ENCODE measurements at regions not wholly inside any gene's neighbourhood (a gene's known extent, or its start where the extent isn't known, plus 50 kb on each side); places are given as distances from the start of the nearest gene placed in this dataset.
"Not testable (repeated sequence)": the region's sequence is repeated elsewhere in the genome, so short reads cannot be mapped to it uniquely, and the experiment has no call there.

GRCh38 chr18:43744960-43745745, 467.9 kb upstream of the SYT4 start:
- in situ Hi-C loops (cut with HindIII; ENCODE audit: low pct_unique_long_range_greater_than_20kb, low sequenced_read_pairs), result no loop called here
- DNase-seq (ENCODE audit: low read depth, low spot score), result no peak

GRCh38 chr18:43751203-43751602, 473.9 kb upstream of the SYT4 start:
- no peak for DNase-seq (ENCODE audit: low read depth, low spot score)
- in situ Hi-C loops (cut with HindIII; ENCODE audit: low pct_unique_long_range_greater_than_20kb, low sequenced_read_pairs), result no loop called here

GRCh38 chr18:43751835-43752234, 474.5 kb upstream of the SYT4 start:
- DNase-seq (ENCODE audit: low read depth, low spot score), result no peak
- in situ Hi-C loops (cut with HindIII; ENCODE audit: low pct_unique_long_range_greater_than_20kb, low sequenced_read_pairs), result no loop called here

DNA sequence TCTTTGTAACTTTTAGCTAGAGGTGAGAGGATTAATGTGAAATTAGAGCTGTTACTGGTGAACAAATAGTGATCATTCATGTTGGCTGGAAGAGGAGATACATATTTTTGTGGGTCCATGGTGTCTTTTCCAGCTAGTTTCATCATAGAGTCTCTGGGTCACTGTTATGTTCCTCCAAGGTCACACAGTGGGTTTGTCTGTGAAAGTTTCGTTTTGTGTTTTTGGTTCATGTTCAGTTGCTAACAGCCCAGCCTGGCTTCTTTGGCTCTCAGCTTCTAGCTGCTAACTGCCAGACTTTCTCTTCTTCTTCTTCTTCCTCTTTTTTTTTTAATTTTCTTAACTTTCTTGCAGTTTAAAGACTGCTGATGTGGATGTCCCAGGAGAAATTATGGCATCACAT, 480.0 kb upstream of the SYT4 start:
- DNase-seq (ENCODE audit: low read depth, low spot score), result no peak
- in situ Hi-C loops (cut with HindIII; ENCODE audit: low pct_unique_long_range_greater_than_20kb, low sequenced_read_pairs), result no loop called here

DNA sequence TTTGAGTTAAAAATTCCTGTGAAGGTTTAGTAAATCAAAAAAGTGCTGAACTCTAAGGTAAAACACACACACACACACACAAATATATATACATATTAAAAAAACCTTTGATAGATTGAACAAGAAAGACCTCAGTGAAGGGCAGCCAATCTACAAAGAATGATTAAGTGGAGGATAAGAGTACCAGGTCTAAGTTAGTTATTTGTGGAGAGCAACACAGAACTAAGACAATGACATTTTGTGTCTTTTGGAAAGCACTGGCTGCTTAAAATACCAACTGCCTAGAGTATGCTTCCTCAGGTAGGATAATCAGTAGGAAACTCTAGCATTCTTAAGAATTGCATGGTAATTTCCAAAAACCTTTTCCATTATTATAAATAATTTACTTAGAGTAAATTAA, 481.4 kb upstream of the SYT4 start:
- in situ Hi-C loops (cut with HindIII; ENCODE audit: low pct_unique_long_range_greater_than_20kb, low sequenced_read_pairs), result no loop called here
- no peak for DNase-seq (ENCODE audit: low read depth, low spot score)

DNA sequence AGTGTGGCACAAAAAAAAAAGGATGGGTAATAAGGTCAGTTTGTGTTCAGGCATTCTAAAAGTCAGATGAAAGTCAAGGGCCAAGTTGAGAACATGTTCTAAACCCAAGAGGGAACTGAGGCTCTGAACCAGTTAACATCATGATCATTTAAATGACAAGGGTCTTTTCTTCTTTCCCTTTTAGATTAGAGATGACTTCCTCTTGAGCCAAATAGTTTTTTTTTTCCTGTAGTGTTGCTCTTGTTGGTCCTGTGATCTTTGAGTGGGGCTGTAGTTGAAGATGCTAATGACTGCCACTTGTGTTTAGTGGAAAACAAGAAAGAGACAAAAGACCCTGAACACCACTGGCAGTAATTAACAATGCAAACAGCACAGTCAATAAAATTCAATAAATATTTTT, 482.7 kb upstream of the SYT4 start:
- no peak for DNase-seq (ENCODE audit: low read depth, low spot score)
- in situ Hi-C loops (cut with HindIII; ENCODE audit: low pct_unique_long_range_greater_than_20kb, low sequenced_read_pairs), result no loop called here

DNA sequence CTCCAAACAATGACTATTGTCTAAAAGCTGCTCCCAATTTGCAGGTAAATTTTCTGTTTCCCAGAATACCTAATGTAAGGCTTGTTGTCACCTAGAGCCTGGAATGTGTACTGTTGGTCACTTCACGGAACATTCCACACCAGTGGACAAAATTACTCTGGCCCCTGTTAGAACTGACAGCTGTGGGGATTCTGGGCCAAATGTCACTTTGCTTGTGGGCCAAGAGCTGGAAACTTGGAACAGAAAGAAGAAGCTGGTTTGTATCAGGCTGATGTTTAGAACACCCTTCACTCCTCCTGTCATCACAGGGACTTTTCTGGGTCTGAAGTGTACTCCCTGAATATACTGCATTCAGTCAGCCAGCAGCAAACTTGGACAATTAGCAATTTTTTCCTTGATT, 495.6 kb upstream of the SYT4 start:
- in situ Hi-C loops (cut with HindIII; ENCODE audit: low pct_unique_long_range_greater_than_20kb, low sequenced_read_pairs), result no loop called here
- DNase-seq (ENCODE audit: low read depth, low spot score), result no peak

- no peak for DNase-seq (ENCODE audit: low read depth, low spot score)
Observed at GRCh38 chr18:43774497-43774896, 497.2 kb upstream of the SYT4 start.

GRCh38 chr18:43775591-43775990, 498.3 kb upstream of the SYT4 start:
- in situ Hi-C loops (cut with HindIII; ENCODE audit: low pct_unique_long_range_greater_than_20kb, low sequenced_read_pairs), result no loop called here
- no peak for DNase-seq (ENCODE audit: low read depth, low spot score)

More at GRCh38 chr18:43774497-43774896, 497.2 kb upstream of the SYT4 start:
- in situ Hi-C loops (cut with HindIII; ENCODE audit: low pct_unique_long_range_greater_than_20kb, low sequenced_read_pairs), result no loop called here

DNA sequence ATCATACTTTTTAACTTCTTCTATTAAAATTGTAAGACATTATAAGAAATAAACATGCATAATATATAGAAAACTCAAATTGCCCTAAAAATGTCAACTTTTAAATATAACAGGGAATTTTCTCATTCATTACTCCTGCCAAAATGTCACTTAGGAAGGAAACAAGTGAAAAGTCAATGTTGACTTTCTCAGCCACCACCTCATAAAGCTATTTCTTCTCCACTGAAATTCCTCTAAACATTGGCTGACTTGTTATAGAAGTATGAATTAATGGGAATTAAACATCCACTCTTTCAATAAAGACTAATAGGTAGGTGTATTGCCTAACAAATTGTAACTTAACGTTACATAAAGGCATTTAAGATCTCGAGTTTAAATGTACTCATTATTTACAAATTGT, 499.7 kb upstream of the SYT4 start:
- DNase-seq (ENCODE audit: low read depth, low spot score), result no peak
- in situ Hi-C loops (cut with HindIII; ENCODE audit: low pct_unique_long_range_greater_than_20kb, low sequenced_read_pairs), result no loop called here

DNA sequence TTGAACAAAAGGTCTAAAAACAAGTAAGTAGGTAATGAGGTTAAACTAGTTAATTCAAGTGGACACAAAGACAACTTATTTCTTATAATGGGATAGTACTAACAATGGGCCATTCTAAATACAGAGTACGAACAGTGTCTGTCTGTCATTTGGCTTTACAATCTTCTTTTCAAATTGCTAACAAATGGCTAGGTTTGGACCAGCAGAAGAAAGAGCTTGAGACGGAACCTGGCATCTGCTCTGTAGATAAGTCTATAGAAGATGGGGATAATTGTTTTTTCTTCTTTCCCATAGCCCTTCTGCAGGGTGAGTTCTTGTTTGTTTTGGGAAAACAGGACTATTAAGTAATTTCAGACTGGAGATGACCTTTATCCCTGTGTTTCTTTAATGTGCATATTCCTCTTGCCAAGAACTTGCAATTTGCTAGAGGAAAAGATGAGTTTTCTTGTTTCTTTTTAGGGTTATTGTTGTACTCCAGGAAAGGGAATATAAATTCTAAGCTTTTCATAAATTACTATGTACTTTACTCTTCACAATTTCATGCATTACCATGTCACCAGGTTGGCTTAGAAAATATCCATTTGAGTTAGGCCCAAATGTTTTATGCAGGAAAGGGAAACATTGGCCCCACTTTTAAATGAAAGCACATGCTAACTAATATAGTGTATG, 500.5 kb upstream of the SYT4 start:
- no peak for DNase-seq (ENCODE audit: low read depth, low spot score)
- in situ Hi-C loops (cut with HindIII; ENCODE audit: low pct_unique_long_range_greater_than_20kb, low sequenced_read_pairs), result no loop called here

GRCh38 chr18:43780782-43781340, 503.6 kb upstream of the SYT4 start:
- no peak for DNase-seq (ENCODE audit: low read depth, low spot score)
- in situ Hi-C loops (cut with HindIII; ENCODE audit: low pct_unique_long_range_greater_than_20kb, low sequenced_read_pairs), result no loop called here

DNA sequence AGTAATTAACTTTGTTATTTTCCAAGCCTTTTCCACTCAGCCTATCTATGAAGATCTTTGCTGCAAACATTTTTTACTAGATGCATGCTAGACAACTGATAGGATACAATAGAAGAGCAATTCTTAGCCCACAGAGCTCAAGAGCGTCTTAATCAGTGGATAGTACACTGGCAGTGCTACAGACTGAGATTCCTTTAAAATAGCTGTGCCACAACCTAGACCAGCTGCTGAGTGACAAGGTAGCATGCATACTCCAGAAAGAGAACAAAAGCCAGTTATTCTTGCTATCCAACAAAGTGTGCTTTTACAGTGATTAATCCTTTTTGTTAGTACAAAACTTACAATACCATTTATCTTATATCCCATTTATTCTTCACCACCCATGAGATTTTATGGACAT, 507.9 kb upstream of the SYT4 start:
- no peak for DNase-seq (ENCODE audit: low read depth, low spot score)
- in situ Hi-C loops (cut with HindIII; ENCODE audit: low pct_unique_long_range_greater_than_20kb, low sequenced_read_pairs), result no loop called here

DNA sequence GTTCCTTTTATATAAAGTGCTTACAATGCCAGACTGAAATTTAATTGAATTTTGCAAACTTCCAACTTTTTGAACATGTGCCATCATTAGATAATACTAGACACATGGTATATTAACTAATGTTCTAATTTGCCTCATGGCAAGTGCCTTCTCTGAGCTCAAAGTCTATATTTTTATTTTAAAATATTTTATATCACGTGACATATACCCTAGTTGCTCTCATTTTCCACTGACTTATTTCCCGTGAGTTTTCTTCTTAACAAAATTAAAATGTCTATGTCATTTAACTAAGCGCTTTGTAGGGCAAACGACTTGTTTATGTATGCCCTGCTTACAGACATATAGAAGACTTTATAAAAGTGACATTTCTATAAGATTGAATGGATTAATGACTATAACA, 509.6 kb upstream of the SYT4 start:
- no peak for DNase-seq (ENCODE audit: low read depth, low spot score)
- in situ Hi-C loops (cut with HindIII; ENCODE audit: low pct_unique_long_range_greater_than_20kb, low sequenced_read_pairs), result no loop called here

DNA sequence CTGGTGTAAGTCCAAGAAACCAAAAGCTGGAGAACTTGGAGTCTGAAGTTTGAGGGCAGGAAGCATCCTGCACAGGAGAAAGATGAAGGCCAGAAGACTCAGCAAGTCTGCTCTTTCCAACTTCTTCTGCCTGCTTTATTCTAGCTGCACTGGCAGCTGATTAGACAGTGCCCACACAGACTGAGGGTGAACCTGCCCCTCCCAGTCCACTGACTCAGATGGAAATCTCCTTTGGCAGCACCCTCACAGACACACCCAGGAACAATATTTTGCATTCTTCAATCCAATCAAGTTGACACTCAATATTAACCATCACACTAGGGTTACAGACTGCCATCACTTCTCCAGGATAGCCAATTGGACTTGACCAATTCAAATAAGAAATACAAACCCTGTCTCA, 510.4 kb upstream of the SYT4 start:
- DNase-seq (ENCODE audit: low read depth, low spot score); in situ Hi-C loops (cut with HindIII; ENCODE audit: low pct_unique_long_range_greater_than_20kb, low sequenced_read_pairs): not testable (repeated sequence)

DNA sequence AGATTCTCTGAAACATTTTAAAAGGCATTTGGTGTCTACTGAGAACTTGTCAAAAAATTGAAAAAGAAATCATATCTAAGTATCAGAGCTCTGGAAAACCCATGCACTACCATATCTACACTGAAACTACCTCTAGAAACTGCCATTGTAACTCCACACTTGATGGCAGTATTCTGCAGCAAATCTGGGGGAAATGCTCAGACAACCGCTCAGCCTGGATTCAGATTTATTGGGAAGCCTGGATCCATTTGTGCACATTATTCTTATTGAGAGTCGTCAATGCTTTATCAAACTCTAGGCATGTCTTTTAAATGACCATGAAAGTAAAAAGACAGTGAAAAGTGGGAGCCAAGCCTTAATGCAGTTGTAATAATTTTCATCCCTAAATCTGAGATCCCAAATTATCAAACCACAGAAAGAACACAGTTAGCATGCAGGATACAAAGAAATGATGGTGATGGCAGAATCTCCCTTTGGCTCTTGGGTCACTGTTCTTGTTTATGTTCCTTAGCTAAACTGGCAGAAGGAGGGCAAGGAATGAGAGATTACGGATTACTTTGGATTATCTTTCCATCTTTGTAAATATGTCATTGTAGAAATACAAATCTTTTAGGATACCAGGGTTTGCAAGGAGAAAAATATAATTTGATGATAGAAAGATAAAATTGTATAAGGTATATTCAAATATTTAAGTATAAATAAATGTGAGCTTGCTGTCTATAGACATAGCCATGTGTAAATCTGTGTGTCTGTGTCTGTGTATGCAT, 512.1 kb upstream of the SYT4 start:
- peak; percentile 19 for DNase-seq (ENCODE audit: low read depth, low spot score)
- in situ Hi-C loops (cut with HindIII; ENCODE audit: low pct_unique_long_range_greater_than_20kb, low sequenced_read_pairs), result no loop called here

DNA sequence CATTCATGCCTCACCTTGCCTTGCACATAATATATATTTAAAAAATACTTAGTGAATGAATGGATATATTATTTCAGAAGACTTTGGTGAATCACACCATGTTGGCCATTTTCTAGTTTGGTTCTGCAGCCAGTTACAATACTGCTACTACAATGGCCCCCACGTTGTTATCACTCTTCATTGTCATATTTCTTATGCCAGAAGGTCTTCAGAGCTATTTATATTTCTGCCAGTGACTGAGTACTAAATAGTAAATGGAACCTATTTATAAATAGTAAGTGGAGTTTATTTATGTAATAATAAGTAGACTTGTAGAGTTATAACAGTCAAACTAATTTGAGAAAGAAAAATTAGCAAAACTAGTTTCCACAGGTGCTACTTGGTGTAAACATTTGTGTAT, 516.6 kb upstream of the SYT4 start:
- DNase-seq (ENCODE audit: low read depth, low spot score), result no peak
- in situ Hi-C loops (cut with HindIII; ENCODE audit: low pct_unique_long_range_greater_than_20kb, low sequenced_read_pairs), result no loop called here

DNA sequence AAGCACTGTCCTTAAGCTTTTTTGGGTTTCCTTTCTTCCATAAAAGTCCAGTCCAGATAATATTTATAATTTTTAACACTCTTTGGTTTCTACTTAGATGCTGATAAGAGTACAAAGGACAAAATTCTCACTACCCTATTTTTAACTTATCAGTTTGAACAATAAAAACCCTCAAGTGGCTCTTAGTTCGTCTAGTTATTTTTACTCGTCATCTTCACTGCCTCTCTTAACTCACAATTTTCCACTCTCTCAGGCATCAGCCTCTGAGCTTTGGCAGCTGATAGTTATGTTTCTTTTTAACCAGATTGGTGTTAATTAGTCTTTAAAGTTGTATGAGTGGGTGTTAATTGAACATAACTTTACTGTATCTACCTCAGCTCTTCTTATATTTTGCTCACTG, 517.1 kb upstream of the SYT4 start:
- in situ Hi-C loops (cut with HindIII; ENCODE audit: low pct_unique_long_range_greater_than_20kb, low sequenced_read_pairs), result no loop called here

More for the DNA sequence above, 517.1 kb upstream of the SYT4 start:
- DNase-seq (ENCODE audit: low read depth, low spot score), result no peak
